HepG2 (cell line): ENCODE measurements at regions not wholly inside any gene's neighbourhood (a gene's known extent, or its start where the extent isn't known, plus 50 kb on each side); places are given as distances from the start of the nearest gene placed in this dataset.

Experiments
- ATAC-seq: fragments of 200-7000 bp; cut with Tn5 transposase; 3 replicates; pipeline ENCODE4 v1.9.1; 2020; ENCODE audit warnings: mild to moderate bottlenecking, moderate library complexity
- BruUV-seq: library from RNA; stranded (reverse); fragments of 400-500 nt; replicated peaks from 2 replicates; lab custom pipeline; 2021; lab: Mats Ljungman, UMichigan
- CTCF ChIA-PET: fragments of 300-600 bp; formaldehyde crosslinking; extraction: SDS; loops from one replicate; lab custom pipeline; 2021; ENCODE audit warnings: low total read pairs, inconsistent platforms, low intra/inter-chr PET ratio; lab: Yijun Ruan, JAX
- POLR2A ChIA-PET: fragments of 350-600 bp; sonication (Branson Sonifier 250); formaldehyde crosslinking; loops from one replicate; lab custom pipeline; 2020; ENCODE audit warnings: antibody characterized with exemption, inconsistent platforms; lab: Yijun Ruan, JAX
- DNase-seq: peaks from one replicate; pipeline ENCODE4 v3.0.0-alpha.2; 2015; ENCODE audit warnings: low spot score
- FAIRE-seq: peaks from 3 replicates; lab custom pipeline; 2011; peaks lifted over from hg19 to GRCh38; lab: Jason Lieb, UNC
- H2AFZ ChIP-seq: one replicate; pipeline ENCODE4 v1.6.1; 2011; ENCODE audit warnings: low read length, inconsistent platforms
- H3K27ac ChIP-seq: fragments of 300-600 bp; 3 replicates; pipeline ENCODE4 v1.8.0; 2011; ENCODE audit warnings: mixed run types, mild to moderate bottlenecking, mixed read lengths, low read length, inconsistent platforms; ENCODE audit not compliant: insufficient read depth; ENCODE audit errors: extremely low read length
- H3K27me3 ChIP-seq, 2 experiments: fragments of 200-600 bp in 1 of 2; 2 replicates in 1 of 2; 3 replicates in 1 of 2; pipeline versions ENCODE4 v1.6.0 to v1.8.0; 2011; ENCODE audit warnings: low read length in 2 of 2, mild to moderate bottlenecking in 2 of 2, moderate library complexity in 2 of 2, inconsistent platforms in 1 of 2; ENCODE audit not compliant: insufficient read depth in 2 of 2, control insufficient read depth in 1 of 2
- H3K36me3 ChIP-seq, 2 experiments: fragments of 200-600 bp in 1 of 2; replicated peaks in 1 of 2; 2 replicates in 1 of 2; 3 replicates in 1 of 2; pipeline versions ENCODE4 v1.5.1 to v1.8.0; 2011; ENCODE audit warnings: low read length in 2 of 2, inconsistent platforms in 1 of 2; ENCODE audit not compliant: insufficient read depth in 2 of 2, control insufficient read depth in 1 of 2
- H3K4me1 ChIP-seq: 2 replicates; pipeline ENCODE4 v1.5.1; 2012; ENCODE audit warnings: low read length, inconsistent platforms; ENCODE audit not compliant: insufficient read depth
- H3K4me2 ChIP-seq: 2 replicates; pipeline ENCODE4 v1.6.0; 2011; ENCODE audit warnings: low read depth, low read length, inconsistent platforms
- H3K4me3 ChIP-seq, 3 experiments: fragments of 200-600 bp in 1 of 3; sonication (generic), shearing (Covaris generic) in 1 of 3; replicated peaks in 1 of 3; 2 replicates each; pipeline ENCODE4 v1.5.1; 2011 to 2016; ENCODE audit warnings: low read length in 3 of 3, inconsistent platforms in 2 of 3, low read depth in 2 of 3, mild to moderate bottlenecking in 2 of 3, control low read depth in 1 of 3, mixed read lengths in 1 of 3; ENCODE audit not compliant: insufficient read depth in 1 of 3
- H3K79me2 ChIP-seq: one replicate; pipeline ENCODE4 v1.6.1; 2011; ENCODE audit warnings: low read length, inconsistent platforms; ENCODE audit not compliant: insufficient read depth
- H3K9ac ChIP-seq: 2 replicates; pipeline ENCODE4 v1.6.0; 2011; ENCODE audit warnings: mild to moderate bottlenecking, low read depth, low read length, inconsistent platforms; ENCODE audit not compliant: insufficient read depth
- H3K9me3 ChIP-seq: 2 replicates; pipeline ENCODE4 v1.5.1; 2012; ENCODE audit warnings: mild to moderate bottlenecking, low read length
- H4K20me1 ChIP-seq: 2 replicates; pipeline ENCODE4 v1.6.0; 2011; ENCODE audit warnings: inconsistent platforms, mild to moderate bottlenecking, low read length, moderate library complexity; ENCODE audit not compliant: insufficient read depth
- DNMT3B ChIP-seq: conservative IDR thresholded peaks from 2 replicates; pipeline ENCODE4 v1.6.1; 2016; ENCODE audit warnings: missing biosample characterization, control low read depth
- NKX3-1 ChIP-seq: sonication (generic); formaldehyde crosslinking; IDR thresholded peaks from 2 replicates; pipeline ENCODE4 v1.5.0; 2020; ENCODE audit warnings: missing genetic modification reagents
- NR0B2 ChIP-seq: sonication (generic); formaldehyde crosslinking; IDR thresholded peaks from 2 replicates; pipeline ENCODE4 v1.4.0; 2020; ENCODE audit warnings: mild to moderate bottlenecking, missing genetic modification reagents
- SMARCE1 ChIP-seq: fragments of 450-650 bp; IDR thresholded peaks from 2 replicates; pipeline ENCODE4 v1.6.1; 2017; ENCODE audit warnings: borderline replicate concordance
- TFE3 ChIP-seq: IDR thresholded peaks from 2 replicates; pipeline ENCODE4 v1.6.1; 2016
- YY1 ChIP-seq: IDR thresholded peaks from 2 replicates; pipeline ENCODE4 v1.6.1; 2011; ENCODE audit warnings: low read length, low read depth, moderate library complexity, mild to moderate bottlenecking; ENCODE audit not compliant: insufficient read depth, insufficient replicate concordance
- ZFP36L2 ChIP-seq: sonication (generic); formaldehyde crosslinking; IDR thresholded peaks from 2 replicates; pipeline ENCODE4 v1.4.0; 2020; ENCODE audit warnings: missing genetic modification reagents
- ZNF329 ChIP-seq: sonication (generic); formaldehyde crosslinking; IDR thresholded peaks from 2 replicates; pipeline ENCODE4 v1.9.0; 2021; ENCODE audit warnings: low read depth, mild to moderate bottlenecking, missing genetic modification reagents
- WGBS: methylation state at CpG from one replicate; pipeline ENCODE4 v1.1.6; 2017; ENCODE audit warnings: low lambda C conversion rate; 5-methylcytosine and 5-hydroxymethylcytosine counted together
- in situ Hi-C: cut with HindIII; loops from 2 replicates; pipeline ENCODE4 v1.10.0; 2017; ENCODE audit warnings: low pct_unique_long_range_greater_than_20kb; ENCODE audit not compliant: extremely low pct_ligation_motif_present
- intact Hi-C: fragments of 100-400 bp; cut with micrococcal nuclease; formaldehyde crosslinking; loops from one replicate; pipeline ENCODE4 v1.10.0; 2022; ENCODE audit not compliant: unreplicated experiment

- Histone ChIP-seq H3K4me1 (no peaks in the 10 kb centered on the region), H3K4me2 (no peak overlapping the region), H2AFZ (no peak overlapping the region), H3K27me3 (0 out of 5 replicates have a peak, but pooled peaks cover 0 to 9% of the 10 kb centered on the region in 2 experiments), H3K4me3 (no peak overlapping the region), H3K79me2 (no peaks in the 10 kb centered on the region), H3K9me3 (no peaks in the 10 kb centered on the region), H3K36me3 (no peaks in the 10 kb centered on the region), H4K20me1 (no peaks in the 10 kb centered on the region), H3K27ac (no peak overlapping the region), H3K9ac (no peak overlapping the region)
- intact Hi-C loops = loop anchor here (10.0 kb wide), 1 partner anchor 181 kb away; no protein-coding TSS in a partner anchor
- no peak for DNase-seq
- no TSS peak for BruUV-seq
- TF ChIP-seq ZFP36L2 (CRISPR knock-in tag) = no peak
- no peak for TF ChIP-seq DNMT3B
- no peak for TF ChIP-seq NR0B2 (CRISPR knock-in tag)
- TF ChIP-seq YY1 = no peak
- no peak for TF ChIP-seq TFE3 (CRISPR knock-in tag)
- TF ChIP-seq NKX3-1 (CRISPR knock-in tag) = no peak
- TF ChIP-seq SMARCE1 = no peak
- no peak for TF ChIP-seq ZNF329 (CRISPR knock-in tag)
- WGBS = 8% methylated on average over 5 of the region's 5 CpGs
- in situ Hi-C loops = no loop called here
- CTCF ChIA-PET = no interaction called here
- FAIRE-seq = no peak
- ATAC-seq = no peak
- POLR2A ChIA-PET = no interaction called here
These were observed 143.9 kb upstream of the ITGA6 start for GRCh38 chr2:172283476-172283875.
